GM12875 (cell line): ENCODE measurements at regions not wholly inside any gene's neighbourhood (a gene's known extent, or its start where the extent isn't known, plus 50 kb on each side); places are given as distances from the start of the nearest gene placed in this dataset.

Experiments
- H3K4me3 ChIP-seq: one replicate; pipeline ENCODE4 v1.5.1; 2011; ENCODE audit warnings: low read depth, low read length, control low read depth
- TF ChIP-seq, protein P1 (sequence below): IDR thresholded peaks from 2 replicates; pipeline ENCODE4 v1.5.1; 2011; ENCODE audit warnings: low read depth, mild to moderate bottlenecking, control low read depth, inconsistent platforms, low read length, moderate library complexity, borderline replicate concordance; ENCODE audit not compliant: insufficient read depth

- H3K4me3 ChIP-seq: no peak overlapping the region
- TF ChIP-seq, protein P1, sequence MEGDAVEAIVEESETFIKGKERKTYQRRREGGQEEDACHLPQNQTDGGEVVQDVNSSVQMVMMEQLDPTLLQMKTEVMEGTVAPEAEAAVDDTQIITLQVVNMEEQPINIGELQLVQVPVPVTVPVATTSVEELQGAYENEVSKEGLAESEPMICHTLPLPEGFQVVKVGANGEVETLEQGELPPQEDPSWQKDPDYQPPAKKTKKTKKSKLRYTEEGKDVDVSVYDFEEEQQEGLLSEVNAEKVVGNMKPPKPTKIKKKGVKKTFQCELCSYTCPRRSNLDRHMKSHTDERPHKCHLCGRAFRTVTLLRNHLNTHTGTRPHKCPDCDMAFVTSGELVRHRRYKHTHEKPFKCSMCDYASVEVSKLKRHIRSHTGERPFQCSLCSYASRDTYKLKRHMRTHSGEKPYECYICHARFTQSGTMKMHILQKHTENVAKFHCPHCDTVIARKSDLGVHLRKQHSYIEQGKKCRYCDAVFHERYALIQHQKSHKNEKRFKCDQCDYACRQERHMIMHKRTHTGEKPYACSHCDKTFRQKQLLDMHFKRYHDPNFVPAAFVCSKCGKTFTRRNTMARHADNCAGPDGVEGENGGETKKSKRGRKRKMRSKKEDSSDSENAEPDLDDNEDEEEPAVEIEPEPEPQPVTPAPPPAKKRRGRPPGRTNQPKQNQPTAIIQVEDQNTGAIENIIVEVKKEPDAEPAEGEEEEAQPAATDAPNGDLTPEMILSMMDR: no peak
Observed at GRCh38 chr12:77569876-77570275, 260.8 kb upstream of the NAV3 start.

DNA sequence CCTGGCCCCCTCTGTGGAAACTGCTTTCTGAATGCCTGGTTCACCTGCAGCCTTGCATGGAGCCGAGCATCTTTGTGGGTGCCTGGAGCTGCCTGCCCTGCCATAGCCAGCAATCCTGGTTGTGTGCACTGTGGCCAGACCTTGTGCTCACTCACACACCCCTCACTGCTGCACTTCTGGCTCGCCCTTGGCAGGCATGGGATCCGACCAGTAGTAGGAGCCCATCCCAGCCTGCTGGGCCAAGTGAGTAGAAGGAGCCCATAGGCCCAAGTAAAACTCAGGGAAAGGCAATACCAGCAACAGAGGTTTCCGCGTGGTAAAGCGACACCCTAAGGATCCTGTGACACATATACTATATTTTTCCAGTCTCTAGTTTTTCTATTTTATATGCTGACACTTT, 270.0 kb upstream of the NAV3 start:
- TF ChIP-seq, protein P1: no peak

DNA sequence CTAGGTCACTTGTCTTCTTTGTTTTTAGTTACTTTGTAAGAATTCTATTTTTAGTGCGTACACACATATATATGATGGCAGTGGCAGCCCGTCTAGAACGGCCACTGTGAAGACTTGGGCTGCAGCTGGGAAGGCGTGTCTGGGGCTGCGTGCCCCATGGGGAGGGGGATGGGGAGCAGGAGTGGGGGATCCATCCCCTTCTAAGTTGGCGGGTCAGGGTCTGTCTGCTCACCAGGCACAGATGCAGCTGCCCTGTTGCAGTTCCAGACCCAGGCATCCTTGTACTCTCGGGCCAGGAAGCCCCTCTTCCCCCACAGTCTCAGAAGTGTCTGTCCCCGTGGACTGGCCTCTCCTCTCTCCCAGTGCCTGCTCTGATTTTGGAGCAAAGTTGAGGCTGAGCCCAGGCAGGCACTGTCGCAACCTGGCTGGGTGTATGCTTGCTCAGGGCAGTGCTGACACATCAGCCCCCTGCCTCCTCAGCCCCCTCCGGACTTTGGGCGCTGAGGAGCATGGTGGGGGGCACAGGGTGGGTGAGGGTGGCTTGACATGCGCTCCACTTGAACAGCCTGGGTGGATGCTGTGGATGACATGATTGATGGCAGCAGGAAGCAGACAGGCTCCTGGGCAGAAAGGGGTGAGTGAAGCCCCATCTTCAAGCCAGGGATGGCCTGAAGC, 271.2 kb upstream of the NAV3 start:
- TF ChIP-seq, protein P1: no peak
- no peak overlapping the region for H3K4me3 ChIP-seq

More for the DNA sequence above, 270.0 kb upstream of the NAV3 start:
- no peak overlapping the region for H3K4me3 ChIP-seq

DNA sequence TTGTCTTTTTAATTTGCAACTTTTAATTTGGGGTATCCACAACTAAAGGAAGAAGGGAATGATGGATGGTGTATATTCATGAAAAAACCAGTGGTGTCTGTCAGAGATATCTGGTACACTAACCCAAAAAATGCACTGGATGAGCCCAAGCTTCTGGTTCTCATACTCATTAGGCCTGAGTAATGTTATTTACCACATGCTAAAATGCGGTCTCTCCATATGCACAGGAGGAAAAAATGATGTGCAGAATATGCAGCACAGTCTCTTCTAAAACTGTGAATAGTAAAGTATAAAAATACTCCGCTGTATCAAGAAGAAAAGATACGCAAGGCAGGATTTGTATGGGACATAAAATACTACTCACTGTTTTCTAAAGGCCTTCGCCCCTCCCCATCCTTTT, 275.6 kb upstream of the NAV3 start:
- TF ChIP-seq, protein P1: no peak
- H3K4me3 ChIP-seq: no peak overlapping the region

GRCh38 chr12:77553976-77554619, 276.6 kb upstream of the NAV3 start:
- H3K4me3 ChIP-seq: no peak overlapping the region
- TF ChIP-seq, protein P1: no peak

DNA sequence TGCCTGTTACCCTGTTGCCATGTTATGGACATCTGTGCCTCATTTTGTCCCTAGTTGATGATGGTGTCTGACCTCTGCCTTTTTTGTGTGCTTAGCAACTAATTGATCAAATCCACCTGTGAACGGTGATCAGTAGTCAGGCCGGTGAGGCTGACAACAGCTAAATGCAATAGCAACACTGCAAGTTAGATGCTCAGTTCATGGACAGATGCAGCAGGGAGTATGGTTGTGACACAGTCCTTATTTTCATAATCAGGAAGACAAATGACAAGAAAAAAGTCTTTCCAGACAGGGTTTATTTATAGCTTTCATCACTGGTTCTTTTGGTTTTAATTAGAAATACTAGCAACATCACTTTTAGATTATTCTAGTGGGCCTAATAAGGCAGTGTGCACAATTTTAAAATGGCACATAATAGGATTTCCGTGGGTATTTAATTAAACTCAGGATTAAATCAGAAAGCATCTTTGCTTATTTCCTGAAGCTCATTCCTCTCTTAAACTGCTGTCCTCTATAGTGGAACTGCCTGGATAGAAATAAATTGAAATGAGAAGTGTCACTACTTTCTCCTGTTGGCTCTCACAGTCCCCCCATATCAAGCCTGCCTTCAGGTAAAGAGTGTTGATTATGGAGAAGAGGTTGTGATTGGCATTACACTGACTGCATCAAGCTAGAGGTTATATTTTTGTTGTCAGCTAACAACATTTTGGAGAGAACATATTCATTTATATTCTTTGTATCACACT, 281.1 kb upstream of the NAV3 start:
- TF ChIP-seq, protein P1: no peak
- no peak overlapping the region for H3K4me3 ChIP-seq
